Fibroblast of the aortic adventitia (primary cell): ENCODE measurements at regions not wholly inside any gene's neighbourhood (a gene's known extent, or its start where the extent isn't known, plus 50 kb on each side); places are given as distances from the start of the nearest gene placed in this dataset.

ENCODE experiments used
- DNase-seq: peaks from one replicate; pipeline ENCODE4 v3.0.0-alpha.2; 2010; ENCODE audit warnings: low read depth
- H3K4me3 ChIP-seq: 2 replicates; pipeline ENCODE4 v1.5.1; 2011; ENCODE audit warnings: low read depth, mild to moderate bottlenecking, control low read depth, low read length, moderate library complexity
- TF ChIP-seq, protein P1 (sequence below): IDR thresholded peaks from 2 replicates; pipeline ENCODE4 v1.5.1; 2011; ENCODE audit warnings: mild to moderate bottlenecking, low read length, control low read depth, inconsistent platforms; ENCODE audit not compliant: insufficient read depth

DNA sequence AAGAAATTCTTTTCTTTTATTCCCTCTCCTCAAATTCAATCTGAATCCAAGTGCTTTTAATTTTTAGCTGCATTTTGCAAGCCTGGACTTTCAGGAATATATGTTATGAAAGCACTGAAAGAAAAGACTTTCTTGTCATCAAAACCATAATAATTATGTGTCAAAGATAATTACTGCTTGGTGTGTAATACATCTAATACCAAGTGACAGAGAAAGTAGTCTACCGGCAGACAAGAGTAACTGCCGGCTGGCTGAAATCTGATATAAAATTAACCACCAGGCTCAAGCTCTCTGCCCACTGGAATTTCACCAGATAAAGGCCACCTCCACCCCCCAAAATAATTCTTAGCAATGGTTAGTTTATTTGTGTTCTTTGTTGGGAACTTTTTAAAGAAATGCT, 220.9 kb upstream of the CDIN1 start:
- TF ChIP-seq, protein P1, sequence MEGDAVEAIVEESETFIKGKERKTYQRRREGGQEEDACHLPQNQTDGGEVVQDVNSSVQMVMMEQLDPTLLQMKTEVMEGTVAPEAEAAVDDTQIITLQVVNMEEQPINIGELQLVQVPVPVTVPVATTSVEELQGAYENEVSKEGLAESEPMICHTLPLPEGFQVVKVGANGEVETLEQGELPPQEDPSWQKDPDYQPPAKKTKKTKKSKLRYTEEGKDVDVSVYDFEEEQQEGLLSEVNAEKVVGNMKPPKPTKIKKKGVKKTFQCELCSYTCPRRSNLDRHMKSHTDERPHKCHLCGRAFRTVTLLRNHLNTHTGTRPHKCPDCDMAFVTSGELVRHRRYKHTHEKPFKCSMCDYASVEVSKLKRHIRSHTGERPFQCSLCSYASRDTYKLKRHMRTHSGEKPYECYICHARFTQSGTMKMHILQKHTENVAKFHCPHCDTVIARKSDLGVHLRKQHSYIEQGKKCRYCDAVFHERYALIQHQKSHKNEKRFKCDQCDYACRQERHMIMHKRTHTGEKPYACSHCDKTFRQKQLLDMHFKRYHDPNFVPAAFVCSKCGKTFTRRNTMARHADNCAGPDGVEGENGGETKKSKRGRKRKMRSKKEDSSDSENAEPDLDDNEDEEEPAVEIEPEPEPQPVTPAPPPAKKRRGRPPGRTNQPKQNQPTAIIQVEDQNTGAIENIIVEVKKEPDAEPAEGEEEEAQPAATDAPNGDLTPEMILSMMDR: no peak
- H3K4me3 ChIP-seq: no peak overlapping the region
- no peak for DNase-seq

DNA sequence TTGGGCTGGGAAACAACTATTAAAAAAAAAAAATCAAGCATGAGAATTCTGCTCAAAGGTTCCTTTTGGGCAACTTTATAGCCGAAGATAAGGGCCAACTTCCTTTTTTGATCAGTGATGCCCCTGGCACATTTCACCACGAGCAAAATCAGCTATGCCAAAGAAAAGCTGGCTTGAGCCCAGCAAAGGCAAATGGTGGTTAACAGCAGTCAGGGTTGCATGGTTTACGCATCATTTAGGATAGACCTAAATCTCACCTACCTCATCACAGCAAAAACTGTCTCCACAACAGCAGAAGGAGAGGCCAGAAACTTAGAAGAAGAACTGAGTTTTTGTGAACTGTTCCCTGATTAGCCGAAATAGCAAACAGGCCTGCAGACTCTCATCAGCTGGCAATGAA, 220.1 kb upstream of the CDIN1 start:
- TF ChIP-seq, protein P1: no peak
- DNase-seq: no peak

DNA sequence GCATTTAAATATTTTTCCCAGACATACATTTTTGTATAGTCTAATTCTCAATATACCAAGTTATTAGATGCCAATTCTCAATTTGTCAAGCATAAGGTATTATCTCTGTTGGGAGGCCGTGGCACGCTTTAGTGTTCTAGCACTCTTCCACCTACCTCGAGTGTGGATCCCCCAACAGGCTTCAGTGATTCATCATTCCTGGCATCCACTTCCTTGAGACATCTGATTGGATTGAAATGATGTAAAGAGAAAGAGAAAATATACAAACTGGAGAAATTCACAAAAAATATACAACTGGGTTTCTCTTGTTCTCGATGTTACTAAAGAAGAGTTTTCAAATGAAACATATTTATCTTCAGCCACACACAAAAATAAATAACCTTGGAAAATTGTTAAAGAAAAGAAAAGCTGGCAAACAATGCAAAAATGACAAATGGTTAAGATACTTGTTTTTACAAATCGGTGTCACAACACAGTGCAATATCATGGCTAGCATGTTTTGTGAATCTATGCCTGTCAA, 218.0 kb upstream of the CDIN1 start:
- no peak overlapping the region for H3K4me3 ChIP-seq
- TF ChIP-seq, protein P1: no peak
- peak; percentile 23 for DNase-seq

More for the DNA sequence above, 220.1 kb upstream of the CDIN1 start:
- no peak overlapping the region for H3K4me3 ChIP-seq

DNA sequence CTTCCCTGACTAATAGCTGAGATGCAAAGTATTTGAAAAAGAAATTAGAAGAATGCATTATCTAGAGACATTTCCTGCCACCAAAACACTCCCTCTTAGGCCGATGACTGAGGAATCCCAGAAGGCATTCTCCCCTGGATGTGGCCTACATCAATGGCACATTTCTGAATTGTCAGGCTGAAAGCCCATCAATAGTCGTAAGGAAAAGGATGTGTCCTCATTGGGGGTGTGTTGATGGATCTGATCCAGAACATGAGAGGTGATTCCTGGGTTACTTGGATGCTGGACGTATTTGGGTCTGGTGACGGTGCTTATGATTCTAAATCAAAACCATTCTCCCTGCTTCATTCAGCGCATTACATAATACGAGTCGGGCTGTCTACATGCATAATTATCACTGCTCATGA, 216.9 kb upstream of the CDIN1 start:
- peak; percentile 39 for DNase-seq
- TF ChIP-seq, protein P1: no peak
- H3K4me3 ChIP-seq: no peak overlapping the region

DNA sequence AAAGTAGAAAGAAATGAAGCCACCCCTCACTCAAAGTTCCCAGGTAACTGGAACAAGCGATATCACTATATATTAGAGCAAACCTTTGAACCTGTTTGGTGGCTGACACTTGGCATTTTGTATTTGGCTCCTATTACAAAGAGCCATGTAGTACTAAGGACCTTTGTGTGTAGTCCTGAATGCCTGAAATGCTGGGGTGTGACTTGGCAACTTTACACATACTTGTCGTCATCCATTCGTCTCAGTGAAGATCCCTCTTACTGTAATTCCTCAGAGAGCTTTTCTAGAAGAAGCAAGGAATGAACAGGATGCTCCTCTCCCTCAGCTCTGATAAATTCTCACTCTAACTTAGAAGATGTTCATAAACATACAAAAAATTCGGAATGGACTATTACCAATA, 216.1 kb upstream of the CDIN1 start:
- TF ChIP-seq, protein P1: no peak
- no peak overlapping the region for H3K4me3 ChIP-seq
- DNase-seq: peak; percentile 30

DNA sequence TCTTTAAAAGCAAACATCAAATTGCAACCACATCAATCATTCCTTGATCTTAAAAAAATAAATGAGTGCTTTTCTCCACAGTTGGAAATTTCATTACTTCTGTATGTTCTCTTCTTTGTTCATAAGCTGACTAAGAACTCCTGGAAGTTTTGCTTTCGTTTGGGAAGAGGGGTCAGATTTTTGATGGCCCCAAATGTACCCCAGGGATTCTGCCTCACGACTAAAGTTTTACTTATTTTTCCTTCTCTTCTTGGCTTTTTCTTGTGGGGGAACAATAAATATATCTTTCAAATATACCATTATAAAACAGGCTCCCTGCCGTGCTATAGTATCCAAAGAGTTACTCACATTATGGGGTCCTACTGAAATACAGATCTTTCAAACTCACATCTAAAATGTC, 215.0 kb upstream of the CDIN1 start:
- no peak for DNase-seq
- no peak overlapping the region for H3K4me3 ChIP-seq
- TF ChIP-seq, protein P1: no peak

DNA sequence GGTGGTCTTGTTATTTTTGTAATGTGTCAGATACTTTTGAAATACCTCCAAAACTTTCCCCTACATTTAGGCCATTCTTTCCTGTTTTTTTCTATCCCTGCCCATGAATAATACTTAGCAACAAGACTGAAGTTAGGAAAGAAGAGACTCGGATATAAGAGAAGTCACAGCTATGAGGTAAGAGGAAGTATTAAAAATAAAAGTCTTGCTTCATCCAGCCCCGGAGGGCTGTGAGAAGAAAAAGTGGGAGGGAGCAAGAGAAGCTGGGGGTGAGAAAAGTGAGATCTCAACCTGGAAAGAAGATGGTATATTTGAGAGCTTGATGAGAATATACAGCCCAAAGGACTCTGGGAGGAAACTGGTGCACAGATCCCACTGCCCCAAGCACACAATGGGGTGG, 213.5 kb upstream of the CDIN1 start:
- no peak for DNase-seq
- TF ChIP-seq, protein P1: no peak
- no peak overlapping the region for H3K4me3 ChIP-seq
